ENCODE measurements at regions not wholly inside any gene's neighbourhood (a gene's known extent, or its start where the extent isn't known, plus 50 kb on each side); places are given as distances from the start of the nearest gene placed in this dataset.
A peak's percentile ranks its signal among the peaks of the same experiment; 100 is the strongest.

- DNase-seq (ENCODE audit: low read depth) = no peak
Measured at GRCh38 chr11:27771516-27771915, 71.3 kb upstream of the BDNF start.

GRCh38 chr11:27770576-27770975, 70.3 kb upstream of the BDNF start:
- DNase-seq (ENCODE audit: low read depth) = peak; percentile 18

- DNase-seq (ENCODE audit: low read depth) = no peak
Measured at GRCh38 chr11:27763736-27764135, 63.5 kb upstream of the BDNF start.

DNA sequence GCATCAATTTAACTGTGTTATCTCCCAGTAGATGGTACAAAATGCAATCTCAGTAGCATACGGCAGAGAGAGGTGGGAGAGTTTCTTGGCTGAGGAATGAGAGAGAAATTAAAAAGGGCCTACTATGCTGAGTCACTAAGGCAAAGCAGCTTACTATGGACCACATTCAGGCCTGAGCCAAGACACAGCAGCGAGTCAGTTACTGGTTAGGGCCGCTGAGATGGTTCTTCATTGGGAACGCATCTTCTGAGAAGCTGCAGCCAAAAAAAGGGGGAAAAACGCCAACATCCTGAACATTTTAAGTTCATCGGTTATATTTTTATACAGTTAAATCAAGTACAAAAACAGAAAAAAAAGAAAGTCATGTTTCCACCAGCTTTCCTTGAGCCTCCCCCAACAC, 61.1 kb upstream of the BDNF start:
- no peak for DNase-seq (ENCODE audit: low read depth)

- DNase-seq (ENCODE audit: low read depth) = peak; percentile 98
Measured at GRCh38 chr11:27757953-27758352, 57.7 kb upstream of the BDNF start.

- DNase-seq (ENCODE audit: low read depth) = peak; percentile 86
Measured at GRCh38 chr11:27754035-27755017, 54.1 kb upstream of the BDNF start.

All from EH (cell line).